ENCODE measurements at regions not wholly inside any gene's neighbourhood (a gene's known extent, or its start where the extent isn't known, plus 50 kb on each side); places are given as distances from the start of the nearest gene placed in this dataset.

DNA sequence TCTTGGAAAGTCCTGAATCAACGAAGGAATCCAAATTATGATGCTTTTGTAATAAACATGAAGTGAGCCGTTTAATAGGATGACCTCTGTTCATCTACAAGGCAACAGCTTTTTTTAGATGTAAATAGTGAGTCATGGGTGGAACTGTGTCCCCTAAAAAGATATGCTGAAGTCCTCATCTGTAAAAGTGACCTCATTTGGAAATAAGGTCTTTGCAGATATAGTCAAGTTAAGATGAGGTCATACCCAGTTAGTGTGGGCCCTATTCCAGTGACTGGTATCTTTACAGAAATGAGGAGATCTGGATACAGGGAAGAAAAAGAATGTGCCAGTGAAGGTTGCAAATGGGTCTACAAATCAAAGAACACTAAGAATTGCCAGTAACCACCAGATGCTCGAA lies 1287.3 kb upstream of the ADGRL4 start:
- TF ChIP-seq ZNF274 (IDR thresholded peaks at IDR 0.05; ENCODE audit: low read depth, low read length) (no peak), YY1 (IDR thresholded peaks at IDR 0.05; ENCODE audit: insufficient read depth, insufficient read length) (no peak), SUZ12 (IDR thresholded peaks at IDR 0.05; ENCODE audit: extremely low read depth, insufficient read depth, insufficient read length) (no peak)
